ENCODE measurements at regions not wholly inside any gene's neighbourhood (a gene's known extent, or its start where the extent isn't known, plus 50 kb on each side); places are given as distances from the start of the nearest gene placed in this dataset.

DNA sequence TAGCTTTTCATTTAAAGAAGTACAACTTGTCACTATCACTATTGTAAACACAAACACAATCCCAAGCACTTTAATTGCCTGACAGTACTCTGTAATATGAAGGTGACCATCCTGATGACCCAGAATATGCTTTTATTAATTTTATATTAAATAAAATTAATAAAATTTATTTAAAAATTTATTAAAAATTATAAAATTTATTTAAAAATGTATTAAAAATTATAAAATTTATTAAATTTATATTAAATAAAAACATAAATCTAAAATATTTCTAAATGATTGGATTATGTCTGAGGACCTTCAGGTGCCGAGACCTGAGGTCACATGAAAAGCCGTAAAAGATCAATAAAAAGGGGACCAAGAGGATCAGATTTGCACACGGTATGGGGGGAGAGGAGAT lies 229.8 kb upstream of the KIRREL3 start:
- no peak for FAIRE-seq
- no peak for DNase-seq (ENCODE audit: low read depth, low spot score)
- Histone ChIP-seq H3K4me2 (ENCODE audit: control insufficient read depth, insufficient read depth) (no peak overlapping the region), H3K79me2 (ENCODE audit: control insufficient read depth, insufficient read depth, low read length) (no peaks in the 10 kb centered on the region), H3K9me3 (replicated peaks; ENCODE audit: control insufficient read depth, insufficient read depth, low read length) (no peaks in the 10 kb centered on the region), H3K4me3 (no peak overlapping the region), H3K27me3 (replicated peaks in 1 of 2; ENCODE audit: control insufficient read depth in 2 of 2, insufficient read depth in 2 of 2, low read length in 1 of 2) (no peaks in the 10 kb centered on the region; a peak in 1 of 4 replicates), H3K4me1 (ENCODE audit: control insufficient read depth, insufficient read depth, low read length) (no peaks in the 10 kb centered on the region), H3K9ac (ENCODE audit: control insufficient read depth, insufficient read depth, low read length) (no peak overlapping the region), H3K36me3 (ENCODE audit: control insufficient read depth in 2 of 2, insufficient read depth in 2 of 2, low read length in 1 of 2) (no peaks in the 10 kb centered on the region), H3K27ac (ENCODE audit: control insufficient read depth, insufficient read depth) (no peak overlapping the region), H2AFZ (ENCODE audit: control insufficient read depth, low read depth, low read length) (no peak overlapping the region), H4K20me1 (ENCODE audit: control insufficient read depth, insufficient read depth) (no peaks in the 10 kb centered on the region)
- ChIA-PET RAD21 (ENCODE audit: unreplicated experiment) (no interaction called here), POLR2A (no interaction called here), CTCF (no interaction called here), SMC1A (ENCODE audit: uncharacterized antibody, unreplicated experiment) (no interaction called here)
- intact Hi-C loops (cut with micrococcal nuclease; ENCODE audit: unreplicated experiment) = no loop called here
- no peak for ATAC-seq
- in situ Hi-C loops (cut with MboI) = no loop called here
- WGBS (ENCODE audit: insufficient coverage, insufficient replicate concordance, low lambda C conversion rate, missing lambda C conversion rate) = 0% methylated on average over 3 of the region's 3 CpGs
- TF ChIP-seq, protein P1, sequence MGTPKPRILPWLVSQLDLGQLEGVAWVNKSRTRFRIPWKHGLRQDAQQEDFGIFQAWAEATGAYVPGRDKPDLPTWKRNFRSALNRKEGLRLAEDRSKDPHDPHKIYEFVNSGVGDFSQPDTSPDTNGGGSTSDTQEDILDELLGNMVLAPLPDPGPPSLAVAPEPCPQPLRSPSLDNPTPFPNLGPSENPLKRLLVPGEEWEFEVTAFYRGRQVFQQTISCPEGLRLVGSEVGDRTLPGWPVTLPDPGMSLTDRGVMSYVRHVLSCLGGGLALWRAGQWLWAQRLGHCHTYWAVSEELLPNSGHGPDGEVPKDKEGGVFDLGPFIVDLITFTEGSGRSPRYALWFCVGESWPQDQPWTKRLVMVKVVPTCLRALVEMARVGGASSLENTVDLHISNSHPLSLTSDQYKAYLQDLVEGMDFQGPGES (IDR thresholded peaks at IDR 0.05) = no peak
- no peak for TF ChIP-seq HCFC1 (IDR thresholded peaks at IDR 0.05; ENCODE audit: low read length)
- no peak for TF ChIP-seq CBX3 (IDR thresholded peaks at IDR 0.05; ENCODE audit: borderline replicate concordance, low read depth)
- TF ChIP-seq PML (IDR thresholded peaks at IDR 0.05; ENCODE audit: low read length) = no peak
- no peak for TF ChIP-seq CREM (IDR thresholded peaks at IDR 0.05; ENCODE audit: low read depth)
- no peak for TF ChIP-seq SIX5 (IDR thresholded peaks at IDR 0.05; ENCODE audit: low read depth, low read length, severe bottlenecking)
- TF ChIP-seq POLR2AphosphoS5 (IDR thresholded peaks at IDR 0.05; ENCODE audit: low read length) = no peak
- TF ChIP-seq, protein P2, sequence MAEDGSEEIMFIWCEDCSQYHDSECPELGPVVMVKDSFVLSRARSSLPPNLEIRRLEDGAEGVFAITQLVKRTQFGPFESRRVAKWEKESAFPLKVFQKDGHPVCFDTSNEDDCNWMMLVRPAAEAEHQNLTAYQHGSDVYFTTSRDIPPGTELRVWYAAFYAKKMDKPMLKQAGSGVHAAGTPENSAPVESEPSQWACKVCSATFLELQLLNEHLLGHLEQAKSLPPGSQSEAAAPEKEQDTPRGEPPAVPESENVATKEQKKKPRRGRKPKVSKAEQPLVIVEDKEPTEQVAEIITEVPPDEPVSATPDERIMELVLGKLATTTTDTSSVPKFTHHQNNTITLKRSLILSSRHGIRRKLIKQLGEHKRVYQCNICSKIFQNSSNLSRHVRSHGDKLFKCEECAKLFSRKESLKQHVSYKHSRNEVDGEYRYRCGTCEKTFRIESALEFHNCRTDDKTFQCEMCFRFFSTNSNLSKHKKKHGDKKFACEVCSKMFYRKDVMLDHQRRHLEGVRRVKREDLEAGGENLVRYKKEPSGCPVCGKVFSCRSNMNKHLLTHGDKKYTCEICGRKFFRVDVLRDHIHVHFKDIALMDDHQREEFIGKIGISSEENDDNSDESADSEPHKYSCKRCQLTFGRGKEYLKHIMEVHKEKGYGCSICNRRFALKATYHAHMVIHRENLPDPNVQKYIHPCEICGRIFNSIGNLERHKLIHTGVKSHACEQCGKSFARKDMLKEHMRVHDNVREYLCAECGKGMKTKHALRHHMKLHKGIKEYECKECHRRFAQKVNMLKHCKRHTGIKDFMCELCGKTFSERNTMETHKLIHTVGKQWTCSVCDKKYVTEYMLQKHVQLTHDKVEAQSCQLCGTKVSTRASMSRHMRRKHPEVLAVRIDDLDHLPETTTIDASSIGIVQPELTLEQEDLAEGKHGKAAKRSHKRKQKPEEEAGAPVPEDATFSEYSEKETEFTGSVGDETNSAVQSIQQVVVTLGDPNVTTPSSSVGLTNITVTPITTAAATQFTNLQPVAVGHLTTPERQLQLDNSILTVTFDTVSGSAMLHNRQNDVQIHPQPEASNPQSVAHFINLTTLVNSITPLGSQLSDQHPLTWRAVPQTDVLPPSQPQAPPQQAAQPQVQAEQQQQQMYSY (CRISPR knock-in tag; IDR thresholded peaks at IDR 0.05) = no peak
- TF ChIP-seq, protein P3, sequence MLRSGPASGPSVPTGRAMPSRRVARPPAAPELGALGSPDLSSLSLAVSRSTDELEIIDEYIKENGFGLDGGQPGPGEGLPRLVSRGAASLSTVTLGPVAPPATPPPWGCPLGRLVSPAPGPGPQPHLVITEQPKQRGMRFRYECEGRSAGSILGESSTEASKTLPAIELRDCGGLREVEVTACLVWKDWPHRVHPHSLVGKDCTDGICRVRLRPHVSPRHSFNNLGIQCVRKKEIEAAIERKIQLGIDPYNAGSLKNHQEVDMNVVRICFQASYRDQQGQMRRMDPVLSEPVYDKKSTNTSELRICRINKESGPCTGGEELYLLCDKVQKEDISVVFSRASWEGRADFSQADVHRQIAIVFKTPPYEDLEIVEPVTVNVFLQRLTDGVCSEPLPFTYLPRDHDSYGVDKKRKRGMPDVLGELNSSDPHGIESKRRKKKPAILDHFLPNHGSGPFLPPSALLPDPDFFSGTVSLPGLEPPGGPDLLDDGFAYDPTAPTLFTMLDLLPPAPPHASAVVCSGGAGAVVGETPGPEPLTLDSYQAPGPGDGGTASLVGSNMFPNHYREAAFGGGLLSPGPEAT (IDR thresholded peaks at IDR 0.05; ENCODE audit: low read depth) = no peak
- TF ChIP-seq NFYA (IDR thresholded peaks at IDR 0.05; ENCODE audit: borderline replicate concordance, low read depth, low read length) = no peak
- BruUV-seq (replicated peaks) = no TSS peak

Data from GM12878 (cell line).